NCI-H2171 treated with DMSO at 0.1 percent for 48 hours (cell line): ENCODE measurements at regions not wholly inside any gene's neighbourhood (a gene's known extent, or its start where the extent isn't known, plus 50 kb on each side); places are given as distances from the start of the nearest gene placed in this dataset.

Source experiments
- DNase-seq: peaks from one replicate; lab custom pipeline; 2025; lab: John Stamatoyannopoulos, UW

DNA sequence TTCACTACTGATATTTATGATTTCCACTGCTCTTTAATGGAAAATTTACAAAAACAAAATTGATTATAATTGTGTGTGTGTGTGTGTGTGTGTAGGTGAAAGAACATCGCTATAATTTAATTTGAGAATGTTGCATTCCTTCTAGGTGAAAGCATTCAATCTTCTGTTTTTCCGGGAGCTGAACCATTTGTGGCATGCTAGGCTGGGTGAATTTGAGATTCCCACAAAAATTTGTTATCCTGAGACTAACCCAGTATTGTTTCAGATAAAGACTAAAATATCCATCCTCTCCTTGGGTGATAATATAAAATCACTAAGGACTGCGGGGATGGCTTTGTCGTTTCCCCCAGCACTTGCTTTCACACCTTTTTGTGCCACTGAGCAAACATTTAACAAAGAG is 911.2 kb upstream of the PIK3C3 start:
- DNase-seq, result no peak

DNA sequence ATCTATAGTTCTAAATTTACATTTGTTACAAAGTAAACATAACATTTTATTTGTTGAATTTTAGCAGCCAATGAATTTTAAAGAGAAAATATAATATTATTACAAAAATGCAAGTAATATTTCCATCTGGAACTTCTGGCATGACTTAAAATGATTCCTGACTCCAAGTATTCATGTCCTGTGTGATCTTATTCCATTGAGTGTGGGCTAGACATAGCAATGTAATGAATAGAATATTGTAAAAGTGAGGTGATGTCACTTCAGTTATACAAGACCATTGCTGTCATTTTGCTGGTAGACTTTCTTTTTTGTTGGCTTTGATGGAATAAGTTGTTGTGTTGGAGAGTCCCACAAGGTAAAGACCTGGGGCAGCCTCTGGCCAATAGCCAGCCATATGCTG is 912.2 kb upstream of the PIK3C3 start:
- no peak for DNase-seq

DNA sequence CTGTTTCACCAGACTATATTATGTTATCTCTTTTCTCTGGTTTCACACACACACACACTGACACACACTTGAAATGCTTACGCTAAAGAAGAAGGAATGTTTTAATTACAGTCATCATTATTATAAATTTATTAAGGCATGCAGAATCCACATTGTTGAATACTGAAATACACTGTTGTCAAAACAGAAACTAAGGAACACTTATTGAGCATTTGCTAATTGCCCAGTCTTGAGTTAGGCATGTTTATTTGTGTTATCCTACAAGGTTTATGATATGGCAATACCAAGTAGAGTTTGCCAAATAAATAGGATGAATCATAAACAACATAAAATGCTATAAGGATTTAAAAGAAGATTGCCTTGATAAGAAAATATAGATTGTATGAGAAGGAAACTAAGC is 917.0 kb upstream of the PIK3C3 start:
- DNase-seq, result no peak

DNA sequence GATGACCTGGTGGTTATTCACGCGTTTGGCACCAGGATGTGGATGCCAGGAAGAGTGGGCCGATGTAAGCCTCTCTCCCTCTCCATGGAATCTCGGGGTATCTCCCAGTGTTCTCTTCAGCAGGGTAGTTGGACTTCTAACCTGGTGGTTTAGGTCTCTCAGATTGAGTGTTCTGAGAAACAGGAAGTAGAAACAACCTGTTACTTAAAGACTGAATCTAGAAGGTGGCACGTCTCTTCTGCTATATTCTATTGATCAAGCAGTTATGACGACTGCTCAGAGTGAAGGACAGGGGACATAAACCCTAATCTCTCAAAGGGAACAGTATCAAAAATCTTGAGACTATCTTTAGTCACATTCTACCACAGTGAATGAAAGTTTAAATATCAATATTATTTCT is 918.7 kb upstream of the PIK3C3 start:
- DNase-seq, result no peak

DNA sequence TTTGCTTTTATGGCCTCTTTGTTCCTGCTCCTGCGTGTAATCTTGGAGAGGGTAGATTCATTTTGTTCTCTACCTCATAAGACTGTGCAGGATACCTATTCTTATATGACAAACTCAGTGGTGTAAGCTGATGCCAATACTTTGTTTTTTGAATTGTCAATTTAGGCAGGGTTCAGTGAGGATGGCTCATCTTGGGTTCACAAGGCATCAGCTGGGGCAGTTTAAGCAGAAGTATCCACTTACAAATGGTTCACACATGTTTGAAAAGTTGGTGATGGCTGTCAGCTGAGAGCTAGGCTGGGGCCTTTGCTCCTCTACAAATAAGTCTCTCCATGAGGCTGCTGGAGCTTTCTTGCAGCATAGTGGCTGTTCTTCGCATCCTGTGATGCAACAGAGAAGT is 920.6 kb upstream of the PIK3C3 start:
- DNase-seq, result peak; percentile 58

DNA sequence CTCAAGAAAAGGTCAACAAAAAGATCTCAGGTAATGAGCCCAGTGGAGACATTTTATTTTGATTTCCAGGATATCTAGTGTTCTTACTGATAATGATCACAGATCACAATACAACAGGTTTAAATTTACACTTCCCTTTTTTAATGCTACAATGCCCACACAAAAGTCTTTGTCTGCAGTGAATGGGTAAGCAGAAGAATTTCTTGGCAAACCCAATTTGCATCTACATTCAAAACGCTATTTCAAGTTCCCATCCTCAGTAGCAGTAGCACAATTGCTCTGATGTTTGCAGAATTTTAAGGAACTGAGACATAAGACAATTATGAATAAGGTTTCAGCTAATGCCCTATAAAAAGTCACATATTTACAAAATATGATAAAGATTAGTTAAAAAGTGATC is 929.4 kb upstream of the PIK3C3 start:
- no peak for DNase-seq

DNA sequence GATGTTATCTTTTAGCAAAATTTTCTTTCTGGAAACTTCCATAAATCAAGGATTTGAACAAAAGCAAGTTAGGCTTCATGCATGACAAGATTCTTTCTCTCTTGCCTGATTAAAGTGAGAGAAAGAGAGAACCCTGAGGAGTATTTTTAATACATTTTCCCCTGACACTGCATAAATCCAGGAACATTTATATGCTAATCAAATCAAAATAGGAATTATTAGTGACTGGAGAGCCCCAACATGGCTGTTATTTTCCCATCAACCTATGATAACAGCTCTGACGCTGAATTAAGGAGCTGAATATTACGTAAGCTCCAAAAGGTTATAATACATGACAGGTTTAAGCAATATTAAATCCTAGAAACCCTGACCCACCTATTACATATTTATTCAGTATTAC is 930.2 kb upstream of the PIK3C3 start:
- no peak for DNase-seq

DNA sequence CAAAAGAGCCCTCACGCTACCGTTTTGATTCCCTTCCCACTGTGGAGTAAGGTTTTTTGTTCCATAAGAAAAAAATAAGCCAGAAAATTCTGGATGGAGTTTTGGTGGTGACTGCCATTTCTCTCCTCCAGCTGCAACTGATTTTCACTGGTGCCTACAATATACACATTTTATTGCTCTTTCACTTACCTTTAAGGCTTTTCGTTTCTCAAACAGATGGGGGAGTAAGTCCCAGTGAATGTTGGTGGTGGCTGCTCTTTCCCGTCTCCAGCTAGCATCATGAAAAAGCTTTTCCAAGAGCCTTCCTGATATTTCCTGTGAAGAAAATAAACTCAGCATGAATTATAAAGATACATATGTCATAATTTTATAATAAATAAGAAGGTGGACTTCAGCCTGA is 932.5 kb upstream of the PIK3C3 start:
- no peak for DNase-seq

DNA sequence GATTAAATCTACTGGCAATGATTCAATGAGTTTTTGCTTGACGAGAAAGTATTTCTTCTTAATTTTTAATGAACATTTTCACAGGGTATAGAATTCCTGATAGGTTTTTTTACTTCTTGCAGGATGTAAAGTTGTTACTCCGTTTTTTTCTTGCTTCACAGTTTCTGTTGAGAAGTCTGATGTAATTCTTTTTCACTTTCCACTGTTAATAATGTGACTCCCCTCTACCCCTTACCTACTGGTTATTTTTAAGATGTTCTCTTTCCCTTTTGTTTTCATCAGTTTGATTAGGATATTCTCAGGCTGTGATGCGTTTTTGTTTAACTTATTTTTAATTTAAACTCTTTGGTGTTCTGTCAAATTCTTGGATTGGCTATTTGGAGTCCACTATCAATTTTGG is 933.9 kb upstream of the PIK3C3 start:
- no peak for DNase-seq

DNA sequence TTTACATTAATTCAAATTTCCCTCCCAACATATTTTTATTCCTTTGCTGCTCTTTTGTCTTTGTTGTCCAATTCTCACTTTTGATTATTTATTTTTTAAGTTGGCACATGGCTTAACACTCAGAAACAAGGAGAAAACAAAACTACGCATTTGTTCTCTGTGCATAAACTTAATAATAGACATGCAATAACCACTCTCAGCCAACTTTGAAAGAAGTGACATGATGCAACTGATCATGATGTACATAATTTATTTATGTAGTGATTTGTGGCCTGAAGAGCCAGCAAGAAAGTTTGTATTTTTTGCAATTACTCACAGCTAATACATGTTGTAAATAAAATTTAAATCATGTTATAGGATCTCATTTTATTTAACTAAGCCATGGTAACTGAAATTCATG is 942.8 kb upstream of the PIK3C3 start:
- DNase-seq, result no peak

DNA sequence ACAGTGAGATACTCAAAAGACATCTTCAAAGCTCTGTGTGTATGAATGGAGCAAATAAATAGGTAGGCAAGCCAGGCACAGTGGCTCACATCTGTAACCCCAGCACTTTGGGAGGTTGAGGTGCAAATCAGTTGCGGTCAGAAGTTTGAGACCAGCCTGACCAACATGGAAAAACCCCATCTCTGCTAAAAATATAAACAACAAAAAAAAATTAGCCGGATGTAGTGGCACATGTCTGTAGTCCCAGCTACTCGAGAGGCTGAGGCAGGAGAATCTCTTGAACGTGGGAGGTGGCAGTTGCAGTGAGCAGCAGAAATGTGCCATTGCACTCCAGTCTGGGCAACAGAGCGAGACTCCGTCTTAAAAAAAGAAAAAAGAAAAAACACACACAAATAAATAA is 945.1 kb upstream of the PIK3C3 start:
- no peak for DNase-seq

DNA sequence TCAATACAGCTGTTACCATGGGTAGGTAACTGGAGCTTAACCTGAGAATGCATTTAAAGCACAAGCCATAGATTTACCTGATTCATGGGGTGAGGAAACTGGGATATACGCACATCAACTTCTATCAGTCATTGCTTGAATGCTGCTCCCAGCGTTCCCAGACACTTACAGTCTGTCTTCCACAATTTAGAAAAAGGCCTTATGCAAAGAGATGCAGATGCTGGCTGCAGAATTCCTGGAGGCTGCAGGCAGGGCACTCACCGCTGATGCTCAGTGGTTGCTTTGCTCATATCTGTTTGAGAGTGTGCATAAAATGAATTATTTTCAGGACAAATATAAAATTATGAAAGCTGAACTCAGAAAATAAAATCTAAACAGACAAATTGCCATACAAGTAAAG is 950.7 kb upstream of the PIK3C3 start:
- no peak for DNase-seq

DNA sequence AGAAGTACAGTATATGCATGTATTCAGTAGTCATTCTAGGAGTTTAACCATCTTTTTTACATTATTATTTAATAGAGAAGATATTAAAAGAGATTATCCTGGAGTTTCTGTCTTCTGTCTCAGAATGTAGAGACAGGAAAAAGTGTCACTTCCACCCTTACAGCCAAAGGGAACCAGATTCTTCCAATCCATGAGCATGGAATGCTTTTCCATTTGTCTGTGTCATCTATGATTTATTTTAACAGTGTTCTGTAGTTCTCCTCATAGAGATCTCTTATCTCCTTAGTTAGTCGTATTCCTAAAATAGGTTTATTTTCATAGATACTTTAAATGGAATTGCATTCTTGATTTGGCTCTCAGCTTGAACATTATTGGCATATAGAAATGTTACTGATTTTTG is 959.5 kb upstream of the PIK3C3 start:
- no peak for DNase-seq

DNA sequence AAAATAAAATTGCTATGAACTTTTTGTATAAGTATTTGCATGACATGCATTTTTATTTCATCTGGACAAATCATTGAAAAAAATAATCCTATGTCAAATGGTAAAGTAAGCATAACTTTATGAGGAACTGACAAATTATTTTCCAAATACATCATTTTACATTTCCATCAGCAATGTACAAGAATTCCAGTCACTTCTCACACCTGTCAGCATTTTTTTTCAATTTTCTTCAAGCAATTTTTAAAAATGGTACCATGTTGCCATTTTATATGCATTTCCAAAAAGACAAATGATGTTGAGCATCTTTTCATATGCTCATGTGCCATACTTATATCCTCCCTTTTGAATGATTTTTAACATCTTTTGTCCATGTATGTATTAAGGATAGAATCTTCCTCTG is 961.7 kb upstream of the PIK3C3 start:
- no peak for DNase-seq

DNA sequence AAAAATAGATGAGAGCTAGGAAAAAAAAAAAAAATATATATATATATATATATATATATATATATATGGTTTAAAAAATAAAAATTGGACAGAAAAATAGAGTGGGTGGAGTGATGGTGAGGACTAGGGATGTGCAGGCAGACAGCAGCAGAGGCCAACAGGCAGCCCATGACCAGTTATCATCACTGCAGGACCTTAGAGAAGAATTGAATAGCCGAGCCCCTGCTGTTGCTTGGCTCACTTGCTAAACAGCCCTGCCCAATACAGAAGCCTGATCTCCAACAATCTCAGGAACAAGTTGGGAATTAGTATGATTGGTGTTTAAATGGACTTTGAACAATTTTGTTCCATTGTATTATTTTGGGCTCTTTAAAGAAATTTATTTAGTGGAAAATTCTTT is 967.5 kb upstream of the PIK3C3 start:
- DNase-seq, result no peak

DNA sequence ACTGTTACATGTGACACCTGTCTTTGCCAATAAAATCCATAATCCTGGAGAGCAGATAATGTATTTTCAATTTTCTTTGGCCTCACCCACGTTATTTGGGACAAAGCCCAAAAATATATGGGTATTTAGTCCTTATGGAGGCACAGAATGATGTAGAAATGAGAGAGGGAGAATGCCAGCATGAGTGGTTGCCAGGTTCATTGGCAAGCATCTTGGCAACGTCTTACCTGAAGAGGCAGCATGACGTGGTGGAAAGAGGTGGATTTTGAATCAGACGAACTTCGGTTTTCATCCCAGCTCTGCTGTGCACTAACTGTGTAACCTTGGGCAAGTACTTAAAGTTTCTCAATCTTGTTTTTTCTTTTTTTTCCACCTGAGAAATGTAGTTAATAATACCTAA is 969.6 kb upstream of the PIK3C3 start:
- DNase-seq, result no peak

DNA sequence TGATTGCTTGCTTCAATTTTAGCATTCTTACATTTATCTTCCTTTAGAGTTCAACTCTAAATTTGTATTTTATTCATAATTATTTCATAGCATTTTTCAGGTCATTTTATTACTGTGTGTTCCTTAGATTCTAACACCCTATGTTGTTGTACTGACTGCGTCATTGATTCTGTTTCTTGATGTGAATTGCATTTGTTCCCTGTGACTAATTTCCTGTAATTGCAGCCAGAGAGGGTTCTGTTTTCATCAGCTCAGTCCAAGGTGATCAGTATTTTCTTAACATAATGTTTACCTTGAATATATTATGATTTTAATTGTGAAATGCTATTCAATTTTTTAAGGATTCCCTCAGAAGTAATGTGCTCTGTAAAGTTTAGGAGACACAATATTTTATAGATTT is 970.2 kb upstream of the PIK3C3 start:
- no peak for DNase-seq

DNA sequence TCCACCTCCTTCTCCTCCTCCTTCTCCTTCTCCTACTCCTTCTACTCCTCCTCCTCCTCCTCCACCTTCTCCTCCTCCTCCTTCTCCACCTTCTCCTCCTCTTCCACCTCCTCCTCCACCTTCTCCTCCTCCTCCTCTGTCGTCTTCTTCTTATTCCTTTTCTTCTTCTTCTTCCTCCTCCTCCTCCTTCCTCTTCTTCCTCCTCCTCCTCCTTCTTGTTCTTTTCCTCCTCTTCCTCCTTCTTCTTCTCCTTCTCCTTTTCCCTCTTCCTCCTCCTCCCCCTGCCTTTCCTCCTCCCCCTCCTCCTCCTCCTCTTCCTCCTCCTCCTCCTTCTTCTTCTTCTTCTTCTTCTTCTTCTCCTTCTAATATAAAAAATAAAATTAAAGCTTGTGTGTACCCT is 971.2 kb upstream of the PIK3C3 start:
- DNase-seq, result no peak

DNA sequence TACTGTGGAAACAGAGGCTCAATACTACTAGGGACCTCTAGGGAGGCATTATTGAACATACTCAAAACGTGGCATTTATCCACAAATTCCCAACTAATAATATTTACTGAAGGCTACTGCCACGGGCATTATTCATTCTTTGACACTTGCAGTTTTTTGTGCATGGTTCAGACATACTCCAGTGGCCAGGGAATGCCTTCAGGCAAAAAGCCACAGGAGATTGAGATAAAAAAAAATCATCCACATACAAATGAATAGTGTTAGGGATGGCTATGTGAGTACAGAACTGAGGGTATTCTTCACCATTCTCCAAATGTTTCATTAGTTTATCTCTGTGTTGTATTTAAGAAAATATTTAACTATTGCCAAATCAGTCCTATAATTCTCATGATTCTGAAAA is 974.9 kb upstream of the PIK3C3 start:
- DNase-seq, result no peak

DNA sequence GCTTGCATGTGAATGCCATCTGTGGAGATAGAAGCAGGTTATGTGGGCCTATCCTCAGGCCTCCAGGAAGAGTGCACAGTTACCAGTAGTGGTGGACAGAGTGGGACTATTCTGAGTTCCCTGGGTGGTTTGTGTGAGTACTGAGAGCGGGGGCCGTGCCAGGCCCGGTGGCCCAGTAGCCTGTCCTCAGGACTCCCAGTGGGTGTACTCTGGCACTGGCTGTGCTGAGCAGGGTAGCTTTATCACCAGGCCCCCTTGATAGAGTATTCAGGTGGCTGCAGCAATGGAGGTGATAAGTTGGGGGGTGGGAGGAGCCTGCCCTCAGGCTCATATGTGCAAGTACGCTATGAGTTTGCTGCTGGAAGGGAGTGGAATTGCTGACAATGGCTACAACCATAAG is 979.0 kb upstream of the PIK3C3 start:
- no peak for DNase-seq

DNA sequence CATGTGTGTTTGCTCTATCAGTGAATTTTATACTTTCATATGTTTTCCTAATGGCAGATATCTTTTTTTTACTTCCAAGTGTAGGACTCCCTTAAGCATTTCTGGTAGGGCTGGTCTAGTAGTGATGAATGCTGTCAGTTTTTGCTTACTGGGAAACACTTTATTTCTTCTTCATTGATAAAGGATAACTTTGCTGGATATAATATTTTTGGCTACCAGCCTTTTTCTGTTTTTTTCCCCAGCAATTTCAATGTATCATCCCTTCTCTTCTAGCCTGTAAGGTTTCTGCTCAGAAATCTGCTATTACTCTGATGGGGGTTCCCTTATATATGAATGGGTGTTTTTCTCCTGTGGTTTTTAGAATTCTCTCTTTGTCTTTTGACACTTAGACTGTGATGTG is 980.6 kb upstream of the PIK3C3 start:
- no peak for DNase-seq

DNA sequence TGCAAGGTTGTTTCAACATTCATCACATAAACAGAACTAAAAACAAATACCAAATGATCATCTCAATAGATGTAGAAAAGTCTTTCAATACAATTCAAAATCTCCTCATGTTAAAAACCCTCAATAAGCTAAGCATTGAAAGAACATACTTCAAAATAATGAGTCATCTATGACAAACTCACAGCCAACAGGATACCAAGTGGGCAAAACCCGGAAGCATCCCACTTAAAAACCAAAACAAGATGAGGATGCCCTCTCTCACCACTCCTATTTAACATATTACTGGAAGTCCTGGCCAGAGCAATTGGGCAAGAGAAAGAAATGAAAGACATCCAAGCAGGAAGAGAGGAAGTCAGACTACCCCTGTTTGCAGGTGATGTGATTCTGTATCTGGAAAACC is 992.2 kb upstream of the PIK3C3 start:
- DNase-seq, result no peak

DNA sequence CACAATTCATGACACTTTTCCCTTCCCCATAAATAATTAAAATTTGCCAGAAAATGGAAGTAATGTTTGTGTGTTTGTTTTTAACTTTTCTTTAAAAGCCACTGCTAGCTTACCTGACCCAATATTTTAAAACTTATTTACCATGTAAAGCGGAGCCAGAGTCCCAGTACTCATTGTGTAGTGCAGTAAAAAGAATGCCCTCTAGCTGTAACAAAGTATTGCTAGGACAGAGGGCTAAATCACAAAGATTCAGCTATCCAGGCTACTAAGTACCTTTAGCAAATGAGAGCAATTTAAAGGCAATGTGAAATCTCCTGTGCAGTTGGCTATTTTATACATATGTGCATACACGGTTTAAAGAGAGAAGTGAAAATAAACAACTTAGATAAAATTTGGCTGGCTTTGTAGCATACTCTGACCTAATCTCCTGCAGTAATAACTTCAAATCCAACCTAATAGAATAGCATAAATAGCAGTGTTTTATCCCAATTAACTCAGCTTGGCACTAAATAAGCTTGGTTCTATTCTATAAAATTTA is 997.4 kb upstream of the PIK3C3 start:
- no peak for DNase-seq

DNA sequence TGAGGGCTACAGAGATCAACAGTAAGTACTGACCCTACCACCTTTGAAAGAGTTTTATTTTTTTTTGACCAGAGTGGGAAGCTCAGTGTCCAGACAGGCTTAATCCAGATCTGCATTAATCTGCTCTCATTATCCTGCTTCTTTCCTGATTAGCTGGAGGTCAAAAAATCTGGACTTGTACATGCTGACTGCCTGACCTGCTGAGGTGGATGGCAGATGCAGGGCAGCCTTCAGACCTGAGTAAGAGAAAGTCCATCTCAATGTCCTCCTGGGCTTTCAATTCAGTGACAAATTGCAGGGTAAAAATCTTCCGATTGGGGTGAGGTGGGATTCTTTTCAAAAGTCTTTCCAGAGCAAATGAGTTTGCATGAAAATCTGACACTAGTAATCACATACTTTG is 998.8 kb upstream of the PIK3C3 start:
- no peak for DNase-seq

DNA sequence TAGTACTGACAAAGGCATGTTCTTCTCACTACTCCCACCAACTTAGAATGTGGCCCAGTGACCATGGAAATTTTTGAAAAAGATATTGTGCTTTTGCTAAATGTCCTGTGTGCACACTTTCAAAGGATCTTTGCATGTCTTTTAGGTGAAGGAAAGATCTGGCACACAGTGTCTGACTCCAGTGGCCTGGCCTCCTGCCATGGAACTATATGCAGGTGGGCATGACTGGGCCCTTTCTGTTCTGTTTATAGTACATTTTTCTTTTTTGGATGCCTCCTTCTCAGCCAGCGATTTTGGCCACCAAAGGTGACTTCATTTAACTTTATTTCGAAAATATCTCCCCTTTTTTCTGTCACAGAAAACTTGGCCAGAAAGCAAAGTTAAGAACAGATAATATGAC is 999.7 kb upstream of the PIK3C3 start:
- no peak for DNase-seq
